KMS-11 (cell line): ENCODE measurements at regions not wholly inside any gene's neighbourhood (a gene's known extent, or its start where the extent isn't known, plus 50 kb on each side); places are given as distances from the start of the nearest gene placed in this dataset.
"Not testable (repeated sequence)": the region's sequence is repeated elsewhere in the genome, so short reads cannot be mapped to it uniquely, and the experiment has no call there.

ENCODE experiments used
- H2AFZ ChIP-seq: fragments of 200-600 bp; sonication (generic); 2 replicates; pipeline ENCODE4 v1.6.1; 2016; ENCODE audit warnings: antibody characterized with exemption, mixed run types, low read depth
- H3K27ac ChIP-seq: fragments of 200-600 bp; sonication (generic); 2 replicates; pipeline ENCODE4 v1.6.1; 2016; ENCODE audit warnings: mild to moderate bottlenecking, mixed run types
- H3K27me3 ChIP-seq: fragments of 200-600 bp; sonication (generic); 2 replicates; pipeline ENCODE4 v1.6.1; 2017; ENCODE audit warnings: mild to moderate bottlenecking, low read depth, mixed run types, moderate library complexity; ENCODE audit not compliant: insufficient read depth
- H3K36me3 ChIP-seq: fragments of 200-600 bp; sonication (generic); 2 replicates; pipeline ENCODE4 v1.6.1; 2017; ENCODE audit warnings: mild to moderate bottlenecking, mixed run types; ENCODE audit not compliant: insufficient read depth
- H3K4me1 ChIP-seq: fragments of 200-600 bp; sonication (generic); 2 replicates; pipeline ENCODE4 v1.6.1; 2016; ENCODE audit warnings: mild to moderate bottlenecking, low read depth, mixed run types; ENCODE audit not compliant: poor library complexity, severe bottlenecking
- H3K4me2 ChIP-seq: fragments of 200-600 bp; sonication (generic); 2 replicates; pipeline ENCODE4 v1.7.0; 2016; ENCODE audit warnings: mild to moderate bottlenecking, mixed run types
- H3K4me3 ChIP-seq: fragments of 200-600 bp; sonication (generic); IDR thresholded peaks from 2 replicates; pipeline ENCODE4 v1.6.1; 2017; ENCODE audit warnings: low read depth, low read length, mixed read lengths; ENCODE audit not compliant: insufficient read depth
- H3K79me2 ChIP-seq: fragments of 200-600 bp; sonication (generic); 2 replicates; pipeline ENCODE4 v1.6.1; 2016; ENCODE audit warnings: low read depth, mixed run types; ENCODE audit not compliant: insufficient read depth
- H3K9ac ChIP-seq: fragments of 200-600 bp; sonication (generic); 2 replicates; pipeline ENCODE4 v1.6.1; 2016; ENCODE audit warnings: mild to moderate bottlenecking, mixed run types
- H4K20me1 ChIP-seq: fragments of 200-600 bp; sonication (generic); 2 replicates; pipeline ENCODE4 v1.6.1; 2016; ENCODE audit warnings: mild to moderate bottlenecking, mixed run types; ENCODE audit not compliant: insufficient read depth
- CTCF ChIP-seq: fragments of 200-600 bp; sonication (generic); conservative IDR thresholded peaks from 2 replicates; pipeline ENCODE4 v1.6.1; 2017; ENCODE audit warnings: low read depth, mild to moderate bottlenecking, antibody characterized with exemption, low read length, moderate library complexity, mixed read lengths

DNA sequence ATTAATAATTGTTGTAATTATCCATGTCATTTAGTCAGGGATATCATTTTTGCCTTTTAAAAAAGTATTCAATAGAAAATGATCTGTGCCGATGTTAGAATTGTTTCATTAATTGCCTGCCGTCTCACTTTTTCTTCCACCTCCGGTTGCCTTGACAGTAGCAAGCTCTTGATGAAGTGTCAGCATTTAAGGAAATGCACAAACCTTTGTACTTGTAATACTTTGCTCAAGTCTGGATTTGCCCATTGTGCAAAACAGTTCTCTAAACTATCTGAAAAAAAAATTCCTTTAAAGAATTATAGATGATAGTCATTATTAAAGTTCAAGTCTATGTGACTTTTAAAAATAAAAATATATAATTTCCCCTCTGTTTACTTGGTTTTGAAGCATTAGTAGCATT, 619.7 kb downstream of the GATA3 start:
- H2AFZ ChIP-seq: no peak overlapping the region
- H3K27ac ChIP-seq: no peak overlapping the region
- no peak for TF ChIP-seq CTCF
- H3K4me3 ChIP-seq: no peak overlapping the region
- no peaks in the 10 kb centered on the region for H3K79me2 ChIP-seq
- no peaks in the 10 kb centered on the region for H3K36me3 ChIP-seq
- no peaks in the 10 kb centered on the region for H3K27me3 ChIP-seq
- H3K4me2 ChIP-seq: no peak overlapping the region
- no peak overlapping the region; the same call in 1 of the 2 replicates for H3K9ac ChIP-seq
- no peaks in the 10 kb centered on the region for H4K20me1 ChIP-seq
- H3K4me1 ChIP-seq: no peaks in the 10 kb centered on the region

DNA sequence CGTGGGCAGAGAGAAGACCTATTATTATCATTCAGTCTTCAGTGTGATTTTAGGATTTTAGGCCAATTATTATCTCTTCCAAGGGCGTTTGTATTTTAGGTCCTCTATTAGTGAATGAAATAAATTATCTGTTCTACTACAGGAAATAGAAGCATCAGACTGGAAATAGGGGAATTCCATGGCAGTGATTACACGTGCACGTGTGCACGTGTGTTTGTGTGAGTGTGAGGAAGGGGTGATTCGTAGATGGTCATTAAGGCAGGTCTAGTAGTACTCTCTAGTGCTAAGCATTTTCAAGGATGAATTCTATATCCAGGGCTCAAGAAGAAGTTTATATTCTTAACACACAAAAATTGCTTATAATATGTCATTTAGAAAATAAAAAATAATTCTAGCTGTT, 623.2 kb downstream of the GATA3 start:
- Histone ChIP-seq H3K4me2 (no peak overlapping the region), H3K27ac (no peak overlapping the region), H2AFZ (no peak overlapping the region), H3K4me3 (no peak overlapping the region), H3K79me2 (no peaks in the 10 kb centered on the region), H4K20me1 (no peaks in the 10 kb centered on the region), H3K27me3 (no peaks in the 10 kb centered on the region), H3K4me1 (no peaks in the 10 kb centered on the region), H3K36me3 (no peaks in the 10 kb centered on the region), H3K9ac (no peak overlapping the region)
- TF ChIP-seq CTCF: no peak

DNA sequence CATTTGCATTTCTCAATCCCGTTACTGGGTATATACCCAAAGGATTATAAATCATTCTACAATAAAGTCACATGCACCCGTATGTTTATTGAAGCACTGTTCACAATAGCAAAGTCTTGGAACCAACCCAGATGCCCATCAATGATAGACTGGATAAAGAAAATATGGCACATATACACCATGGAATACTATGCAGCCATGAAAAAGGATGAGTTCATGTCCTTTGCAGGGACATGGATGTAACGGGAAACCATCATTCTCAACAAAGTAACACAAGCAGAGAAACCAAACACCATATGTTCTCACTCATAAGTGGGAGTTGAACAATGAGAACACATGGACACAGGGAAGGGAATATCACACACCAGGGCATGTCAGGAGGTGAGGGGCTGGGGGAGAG, 630.4 kb downstream of the GATA3 start:
- H3K4me3 ChIP-seq, H3K36me3 ChIP-seq, H3K27me3 ChIP-seq, H3K4me1 ChIP-seq, H2AFZ ChIP-seq, H4K20me1 ChIP-seq, H3K4me2 ChIP-seq, H3K27ac ChIP-seq, H3K9ac ChIP-seq, H3K79me2 ChIP-seq: not testable (repeated sequence)

DNA sequence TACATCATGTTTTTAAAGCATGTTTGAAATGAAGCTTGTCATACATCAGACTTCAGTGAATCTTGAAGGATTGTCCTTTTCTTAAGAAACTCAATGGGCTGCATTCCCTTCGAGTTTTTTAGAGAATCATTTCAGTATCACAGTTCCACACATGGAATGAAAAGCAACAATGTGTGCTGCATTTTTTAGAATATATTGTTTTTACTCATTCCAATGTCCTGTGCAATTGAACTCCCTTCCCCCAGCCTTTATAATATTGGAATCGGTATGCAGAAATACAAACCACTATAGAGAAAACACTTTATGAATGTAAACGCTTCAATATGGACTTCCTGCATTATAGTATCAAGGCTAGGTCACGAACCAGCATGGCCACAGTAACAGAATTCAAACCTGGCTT, 634.4 kb downstream of the GATA3 start:
- H3K9ac ChIP-seq: no peak overlapping the region
- no peaks in the 10 kb centered on the region for H3K79me2 ChIP-seq
- no peak for TF ChIP-seq CTCF

DNA sequence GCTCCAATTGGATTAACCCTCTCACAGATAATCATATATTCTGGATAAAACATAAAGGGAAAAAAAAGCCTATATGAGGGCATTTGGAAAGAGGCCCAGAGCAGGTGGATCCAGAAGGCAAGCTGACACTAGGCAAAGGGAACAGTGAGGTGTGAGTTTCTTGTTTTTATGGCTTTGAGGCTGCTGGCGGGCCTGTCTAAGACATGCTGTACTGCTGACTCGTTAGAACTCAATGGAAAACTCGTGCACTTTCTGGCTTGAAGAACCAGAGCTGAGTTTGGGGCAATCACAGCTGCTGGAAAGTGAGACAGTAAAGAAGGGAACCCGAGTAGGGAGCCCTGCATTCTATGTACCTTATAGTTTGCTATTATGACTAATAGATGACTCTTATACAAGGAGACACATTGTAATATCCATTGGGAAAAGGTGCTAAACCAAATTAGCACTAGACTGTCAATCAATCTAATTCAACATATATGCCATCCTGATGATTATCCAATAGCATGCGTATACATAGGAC, 637.1 kb downstream of the GATA3 start:
- H3K27me3 ChIP-seq: no peaks in the 10 kb centered on the region
- no peaks in the 10 kb centered on the region for H3K4me1 ChIP-seq
- H3K4me3 ChIP-seq: no peak overlapping the region
- H3K4me2 ChIP-seq: no peak overlapping the region
- H4K20me1 ChIP-seq: no peaks in the 10 kb centered on the region
- no peak overlapping the region for H2AFZ ChIP-seq
- H3K79me2 ChIP-seq: no peaks in the 10 kb centered on the region
- TF ChIP-seq CTCF: no peak
- H3K27ac ChIP-seq: no peak overlapping the region
- H3K36me3 ChIP-seq: no peaks in the 10 kb centered on the region
- H3K9ac ChIP-seq: no peak overlapping the region

More for the DNA sequence above, 634.4 kb downstream of the GATA3 start:
- Histone ChIP-seq H3K36me3 (no peaks in the 10 kb centered on the region), H3K4me3 (no peak overlapping the region), H4K20me1 (no peaks in the 10 kb centered on the region), H3K27ac (no peak overlapping the region), H3K4me1 (no peaks in the 10 kb centered on the region), H2AFZ (no peak overlapping the region), H3K4me2 (no peak overlapping the region), H3K27me3 (no peaks in the 10 kb centered on the region)

GRCh38 chr10:8693635-8694034, 639.1 kb downstream of the GATA3 start:
- H3K9ac ChIP-seq, H3K79me2 ChIP-seq, H3K4me2 ChIP-seq, H3K4me3 ChIP-seq, H2AFZ ChIP-seq, H3K36me3 ChIP-seq, H3K27me3 ChIP-seq, H3K27ac ChIP-seq, H3K4me1 ChIP-seq, H4K20me1 ChIP-seq: not testable (repeated sequence)
